HCT116 (cell line): ENCODE measurements at regions not wholly inside any gene's neighbourhood (a gene's known extent, or its start where the extent isn't known, plus 50 kb on each side); places are given as distances from the start of the nearest gene placed in this dataset.

Source experiments
- ATAC-seq: fragments of 200-7000 bp; cut with Tn5 transposase; 2 replicates; pipeline ENCODE4 v1.9.1; 2020; ENCODE audit warnings: mild to moderate bottlenecking, moderate library complexity
- BruUV-seq: library from RNA; stranded (reverse); fragments of 400-500 nt; replicated peaks from 2 replicates; lab custom pipeline; 2021; lab: Mats Ljungman, UMichigan
- CTCF ChIA-PET: fragments of 300-600 bp; sonication (Branson Sonifier 250); formaldehyde crosslinking; loops from one replicate; lab custom pipeline; 2021; ENCODE audit warnings: antibody characterized with exemption; lab: Charles Lee
- POLR2A ChIA-PET: fragments of 300-600, 350-600 bp; sonication (Branson Sonifier 250); formaldehyde crosslinking; loops from one replicate; lab custom pipeline; 2021; ENCODE audit warnings: antibody characterized with exemption; lab: Charles Lee
- RAD21 ChIA-PET, 2 experiments: fragments of 300-600 bp; sonication (Branson Sonifier 250); formaldehyde crosslinking; loops; one replicate each; lab custom pipeline; 2023; ENCODE audit warnings: low total read pairs in 2 of 2; ENCODE audit not compliant: uncharacterized antibody in 2 of 2, unreplicated experiment in 2 of 2, low non-redundant PET in 1 of 2; lab: Charles Lee
- DNase-seq: peaks from one replicate; pipeline ENCODE4 v3.0.0-alpha.2; 2010; ENCODE audit warnings: low read depth, low spot score
- H2AFZ ChIP-seq: fragments of 200-600 bp; shearing (Covaris generic), sonication (generic); 2 replicates; pipeline ENCODE4 v1.6.1; 2017; ENCODE audit warnings: low read depth, mixed run types, mixed read lengths, antibody characterized with exemption, low read length; ENCODE audit not compliant: poor library complexity, severe bottlenecking
- H3K27ac ChIP-seq: 2 replicates; pipeline ENCODE4 v1.5.1; 2012; ENCODE audit warnings: low read depth, low read length
- H3K27me3 ChIP-seq: fragments of 200-600 bp; sonication (generic); 2 replicates; pipeline ENCODE4 v1.6.1; 2016; ENCODE audit warnings: mixed run types, low read length, mixed read lengths; ENCODE audit not compliant: insufficient read depth
- H3K36me3 ChIP-seq, 2 experiments: fragments of 200-500 bp in 1 of 2; fragments of 200-600 bp in 1 of 2; sonication (Bioruptor generic) in 1 of 2; sonication (generic) in 1 of 2; 2 replicates each; pipeline versions ENCODE4 v1.5.1 to v1.6.1; 2014 to 2016; ENCODE audit warnings: low read length in 2 of 2, inconsistent platforms in 1 of 2, mixed read lengths in 1 of 2, mixed run types in 1 of 2; ENCODE audit not compliant: insufficient read depth in 2 of 2, control insufficient read depth in 1 of 2
- H3K4me1 ChIP-seq, 2 experiments: fragments of 200-600 bp in 1 of 2; sonication (generic) in 1 of 2; 2 replicates each; pipeline versions ENCODE4 v1.5.1 to v1.6.1; 2012 to 2017; ENCODE audit warnings: low read length in 2 of 2, inconsistent platforms in 1 of 2, mild to moderate bottlenecking in 1 of 2, mixed read lengths in 1 of 2, mixed run types in 1 of 2, moderate library complexity in 1 of 2; ENCODE audit not compliant: insufficient read depth in 2 of 2, control insufficient read depth in 1 of 2
- H3K4me2 ChIP-seq: fragments of 200-600 bp; sonication (generic); 2 replicates; pipeline ENCODE4 v1.6.1; 2017; ENCODE audit warnings: mixed run types, low read length, mixed read lengths
- H3K4me3 ChIP-seq, 2 experiments: fragments of 200-600 bp in 1 of 2; sonication (generic) in 1 of 2; replicated peaks in 1 of 2; 2 replicates each; pipeline ENCODE4 v1.5.1; 2011 to 2016; ENCODE audit warnings: low read length in 2 of 2, control low read depth in 1 of 2, low read depth in 1 of 2, mild to moderate bottlenecking in 1 of 2, mixed read lengths in 1 of 2, mixed run types in 1 of 2
- H3K79me2 ChIP-seq: fragments of 200-600 bp; sonication (generic); 2 replicates; pipeline ENCODE4 v1.6.1; 2017; ENCODE audit warnings: mild to moderate bottlenecking, mixed run types, low read length, moderate library complexity, mixed read lengths; ENCODE audit not compliant: insufficient read depth
- H3K9ac ChIP-seq: fragments of 200-600 bp; sonication (generic); 2 replicates; pipeline ENCODE4 v1.6.1; 2016; ENCODE audit warnings: low read length, mixed read lengths
- H3K9me2 ChIP-seq: fragments of 200-600 bp; sonication (generic), shearing (Covaris generic); 2 replicates; pipeline ENCODE4 v1.6.1; 2017; ENCODE audit warnings: mixed run types, mild to moderate bottlenecking, moderate library complexity; ENCODE audit not compliant: insufficient read depth
- H3K9me3 ChIP-seq, 2 experiments: fragments of 200-500 bp in 1 of 2; fragments of 200-600 bp in 1 of 2; sonication (Bioruptor generic) in 1 of 2; sonication (generic) in 1 of 2; 2 replicates each; pipeline ENCODE4 v1.6.1; 2014 to 2017; ENCODE audit warnings: low read length in 2 of 2, mixed read lengths in 2 of 2, inconsistent platforms in 1 of 2, low read depth in 1 of 2, mild to moderate bottlenecking in 1 of 2, mixed run types in 1 of 2, moderate library complexity in 1 of 2; ENCODE audit not compliant: control insufficient read depth in 1 of 2, insufficient read depth in 1 of 2
- H4K20me1 ChIP-seq: fragments of 200-600 bp; sonication (generic), shearing (Covaris generic); 2 replicates; pipeline ENCODE4 v1.6.1; 2017; ENCODE audit warnings: mixed run types, mild to moderate bottlenecking, moderate library complexity; ENCODE audit not compliant: insufficient read depth
- CBX3 ChIP-seq: IDR thresholded peaks from 2 replicates; pipeline ENCODE4 v1.6.1; 2012; ENCODE audit warnings: low read depth
- CTCF ChIP-seq, 3 experiments: fragments of 200-600 bp in 1 of 3; sonication (generic) in 1 of 3; IDR thresholded peaks in 2 of 3; conservative IDR thresholded peaks in 1 of 3; 2 replicates each; pipeline ENCODE4 v1.5.1; 2012 to 2017; ENCODE audit warnings: low read depth in 2 of 3, low read length in 2 of 3, antibody characterized with exemption in 1 of 3, borderline replicate concordance in 1 of 3, control low read depth in 1 of 3, mild to moderate bottlenecking in 1 of 3, mixed read lengths in 1 of 3, mixed run types in 1 of 3, moderate library complexity in 1 of 3; ENCODE audit not compliant: insufficient read depth in 1 of 3
- ELF1 ChIP-seq: IDR thresholded peaks from 2 replicates; pipeline ENCODE4 v1.6.1; 2012; ENCODE audit warnings: low read depth, borderline replicate concordance
- EZH2 ChIP-seq: fragments of 200-600 bp; sonication (generic); IDR thresholded peaks from 2 replicates; pipeline ENCODE4 v1.6.1; 2017; ENCODE audit warnings: antibody characterized with exemption, mixed run types
- EZH2phosphoT487 ChIP-seq: fragments of 200-600 bp; IDR thresholded peaks from 2 replicates; pipeline ENCODE4 v1.6.1; 2018; ENCODE audit warnings: antibody characterized with exemption, borderline replicate concordance
- FOSL1 ChIP-seq: IDR thresholded peaks from 2 replicates; pipeline ENCODE4 v1.6.1; 2012; ENCODE audit warnings: low read depth
- JUND ChIP-seq: IDR thresholded peaks from 2 replicates; pipeline ENCODE4 v1.6.1; 2012
- POLR2A ChIP-seq: IDR thresholded peaks from 2 replicates; pipeline ENCODE4 v1.7.0; 2011; ENCODE audit warnings: borderline replicate concordance; ENCODE audit not compliant: insufficient read depth, insufficient read length; ENCODE audit errors: extremely low read depth
- SIN3A ChIP-seq: IDR thresholded peaks from 2 replicates; pipeline ENCODE4 v1.6.1; 2012; ENCODE audit warnings: low read depth
- SP1 ChIP-seq: IDR thresholded peaks from 2 replicates; pipeline ENCODE4 v1.6.1; 2012; ENCODE audit warnings: low read depth
- TCF7L2 ChIP-seq: IDR thresholded peaks from 2 replicates; pipeline ENCODE4 v1.7.0; 2011; ENCODE audit warnings: borderline replicate concordance, inconsistent platforms; ENCODE audit not compliant: insufficient read depth, insufficient read length; ENCODE audit errors: extremely low read depth
- YY1 ChIP-seq: IDR thresholded peaks from 2 replicates; pipeline ENCODE4 v1.6.1; 2011; ENCODE audit warnings: low read length, low read depth, moderate library complexity, mild to moderate bottlenecking; ENCODE audit not compliant: insufficient replicate concordance; ENCODE audit errors: extremely low read depth
- ZBTB33 ChIP-seq: IDR thresholded peaks from 2 replicates; pipeline ENCODE4 v1.6.1; 2011; ENCODE audit warnings: mild to moderate bottlenecking, low read length, moderate library complexity; ENCODE audit not compliant: insufficient replicate concordance; ENCODE audit errors: extremely low read depth
- intact Hi-C: fragments of 100-400 bp; cut with micrococcal nuclease; formaldehyde crosslinking; loops from 2 replicates; pipeline ENCODE4 v1.10.0; 2022
- TF ChIP-seq, protein P1 (sequence below): IDR thresholded peaks from 2 replicates; pipeline ENCODE4 v1.6.1; 2012

DNA sequence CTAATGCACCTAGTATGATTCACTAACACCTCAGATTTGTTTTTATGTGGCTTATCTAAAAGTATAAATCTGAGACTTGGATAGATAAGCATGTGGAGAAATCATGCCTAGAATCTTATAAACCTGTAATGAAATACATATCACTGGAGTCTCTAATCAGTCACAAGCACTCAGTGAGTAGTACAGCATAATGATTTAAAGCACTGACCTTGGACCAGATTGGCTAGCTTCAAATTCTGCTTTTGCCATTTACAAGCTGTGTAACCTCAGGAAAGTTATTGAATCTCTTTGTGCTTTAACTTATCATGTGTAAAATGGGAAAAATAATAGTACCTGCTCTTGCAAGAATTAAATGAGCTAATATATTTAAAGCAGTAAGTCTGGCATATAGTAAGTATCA lies 61.2 kb upstream of the ALDH1A1 start:
- no peak for DNase-seq
- TF ChIP-seq ZBTB33 (no peak), JUND (no peak), YY1 (no peak), SIN3A (no peak), POLR2A (no peak), CTCF (IDR thresholded peaks at IDR 0.05 in 2 of 3, conservative IDR thresholded peaks at IDR 0.05 in 1 of 3; ENCODE audit: borderline replicate concordance in 1 of 3, insufficient read depth in 1 of 3, low read depth in 2 of 3, low read length in 2 of 3) (no peak), ELF1 (no peak), SP1 (no peak), EZH2phosphoT487 (no peak), TCF7L2 (no peak), EZH2 (no peak), FOSL1 (no peak), CBX3 (no peak)
- TF ChIP-seq, protein P1, sequence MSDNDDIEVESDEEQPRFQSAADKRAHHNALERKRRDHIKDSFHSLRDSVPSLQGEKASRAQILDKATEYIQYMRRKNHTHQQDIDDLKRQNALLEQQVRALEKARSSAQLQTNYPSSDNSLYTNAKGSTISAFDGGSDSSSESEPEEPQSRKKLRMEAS, result no peak
- H3K27ac ChIP-seq, result no peak overlapping the region

More for the DNA sequence above, 61.2 kb upstream of the ALDH1A1 start:
- no peak overlapping the region for H3K9ac ChIP-seq
- H4K20me1 ChIP-seq, result no peaks in the 10 kb centered on the region
- H3K79me2 ChIP-seq, result no peaks in the 10 kb centered on the region
- H3K4me2 ChIP-seq, result no peak overlapping the region
- H3K9me3 ChIP-seq, result no peaks in the 10 kb centered on the region
- no peak overlapping the region for H3K4me3 ChIP-seq
- intact Hi-C loops, result loop anchor here (5.0 kb wide), 1 partner anchor 1563 kb away; no protein-coding TSS in a partner anchor
- no peak for ATAC-seq
- BruUV-seq, result no TSS peak
- POLR2A ChIA-PET, result no interaction called here
- no peaks in the 10 kb centered on the region for H3K4me1 ChIP-seq
- no peaks in the 10 kb centered on the region for H3K27me3 ChIP-seq
- no peaks in the 10 kb centered on the region for H3K9me2 ChIP-seq
- H3K36me3 ChIP-seq, result no peaks in the 10 kb centered on the region
- CTCF ChIA-PET, result interaction anchor here (1.3 to 1.6 kb wide), 2 partner anchors 9 to 157 kb away, joined by 5 to 12 read pairs; no protein-coding TSS in a partner anchor
- peak overlapping the region; percentile 55 for H2AFZ ChIP-seq
- RAD21 ChIA-PET, result no interaction called here
